ENCODE measurements at regions not wholly inside any gene's neighbourhood (a gene's known extent, or its start where the extent isn't known, plus 50 kb on each side); places are given as distances from the start of the nearest gene placed in this dataset.

DNA sequence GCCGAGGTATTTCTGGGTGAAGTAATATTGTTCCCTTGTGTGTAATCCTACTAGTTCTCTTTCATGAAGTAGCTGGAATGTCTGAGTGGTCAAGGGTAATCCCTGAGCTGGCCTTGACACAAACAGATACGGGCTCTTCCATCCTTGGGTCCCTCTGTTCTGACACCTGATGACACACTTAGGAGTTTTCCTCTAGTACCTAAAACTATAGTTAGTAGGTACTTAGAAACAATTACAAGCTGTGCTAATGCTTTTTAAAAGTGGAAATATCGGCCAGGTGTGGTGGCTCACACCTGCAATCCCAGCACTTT, 59.2 kb upstream of the IL1R1 start:
- Mint-ChIP-seq H3K27ac (no peak overlapping the region), H3K9me3 (peaks cover 17% of the 10 kb centered on the region), H3K27me3 (ENCODE audit: low read depth) (no peaks in the 10 kb centered on the region), H3K36me3 (no peaks in the 10 kb centered on the region), H3K4me3 (no peak overlapping the region), H3K4me1 (peaks cover 14% of the 10 kb centered on the region)
- TF ChIP-seq, protein P1, sequence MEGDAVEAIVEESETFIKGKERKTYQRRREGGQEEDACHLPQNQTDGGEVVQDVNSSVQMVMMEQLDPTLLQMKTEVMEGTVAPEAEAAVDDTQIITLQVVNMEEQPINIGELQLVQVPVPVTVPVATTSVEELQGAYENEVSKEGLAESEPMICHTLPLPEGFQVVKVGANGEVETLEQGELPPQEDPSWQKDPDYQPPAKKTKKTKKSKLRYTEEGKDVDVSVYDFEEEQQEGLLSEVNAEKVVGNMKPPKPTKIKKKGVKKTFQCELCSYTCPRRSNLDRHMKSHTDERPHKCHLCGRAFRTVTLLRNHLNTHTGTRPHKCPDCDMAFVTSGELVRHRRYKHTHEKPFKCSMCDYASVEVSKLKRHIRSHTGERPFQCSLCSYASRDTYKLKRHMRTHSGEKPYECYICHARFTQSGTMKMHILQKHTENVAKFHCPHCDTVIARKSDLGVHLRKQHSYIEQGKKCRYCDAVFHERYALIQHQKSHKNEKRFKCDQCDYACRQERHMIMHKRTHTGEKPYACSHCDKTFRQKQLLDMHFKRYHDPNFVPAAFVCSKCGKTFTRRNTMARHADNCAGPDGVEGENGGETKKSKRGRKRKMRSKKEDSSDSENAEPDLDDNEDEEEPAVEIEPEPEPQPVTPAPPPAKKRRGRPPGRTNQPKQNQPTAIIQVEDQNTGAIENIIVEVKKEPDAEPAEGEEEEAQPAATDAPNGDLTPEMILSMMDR (IDR thresholded peaks at IDR 0.05; ENCODE audit: unreplicated experiment) = no peak
- DNase-seq (ENCODE audit: low spot score in 2 of 2, unreplicated experiment in 2 of 2) = no peak

DNA sequence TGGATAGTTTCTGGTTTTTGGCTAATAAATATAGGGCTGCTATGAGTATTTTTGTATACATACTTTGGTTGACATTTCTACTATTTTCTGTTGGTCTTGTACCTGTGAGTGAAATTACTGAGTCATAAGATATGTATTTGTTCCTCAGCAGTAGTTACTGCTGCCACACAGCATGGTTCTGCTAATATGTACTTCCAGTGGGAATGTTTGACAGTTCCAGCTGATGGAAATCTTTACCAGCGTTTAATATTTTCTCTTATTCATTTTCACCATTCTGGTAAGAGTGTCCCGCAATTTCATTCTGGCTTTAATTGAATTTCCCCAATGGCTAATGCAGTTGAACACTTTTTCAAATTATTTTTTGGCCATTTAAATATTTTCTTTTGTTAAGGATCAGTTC, 57.9 kb upstream of the IL1R1 start:
- DNase-seq (ENCODE audit: low spot score in 2 of 2, unreplicated experiment in 2 of 2) = no peak
- Mint-ChIP-seq H3K27me3 (ENCODE audit: low read depth) (no peaks in the 10 kb centered on the region), H3K36me3 (peaks cover 1% of the 10 kb centered on the region), H3K27ac (no peak overlapping the region), H3K9me3 (peaks cover 19% of the 10 kb centered on the region), H3K4me3 (no peak overlapping the region), H3K4me1 (peaks cover 14% of the 10 kb centered on the region)
- TF ChIP-seq, protein P1 (IDR thresholded peaks at IDR 0.05; ENCODE audit: unreplicated experiment) = no peak

DNA sequence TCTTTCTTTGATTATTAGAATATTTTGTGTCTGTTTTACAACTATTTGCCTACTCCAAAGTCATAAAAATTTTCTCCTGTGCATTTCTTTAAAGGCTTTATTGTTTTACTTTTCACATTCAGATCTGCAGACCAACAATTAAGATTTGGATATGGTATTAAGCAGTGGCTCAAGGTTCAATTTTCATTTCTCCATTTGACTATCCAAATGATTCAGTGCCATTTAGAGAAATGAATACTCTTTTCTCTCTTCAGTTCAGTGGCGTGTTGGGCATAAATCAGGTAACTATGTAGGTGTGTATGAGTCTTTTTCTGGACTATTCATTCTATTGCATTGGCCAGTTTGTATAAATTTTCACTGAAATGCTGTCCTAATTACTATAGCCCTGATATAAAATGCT, 57.3 kb upstream of the IL1R1 start:
- H3K27ac Mint-ChIP-seq = no peak overlapping the region
- DNase-seq (ENCODE audit: low spot score in 2 of 2, unreplicated experiment in 2 of 2) = no peak
- TF ChIP-seq, protein P1 (IDR thresholded peaks at IDR 0.05; ENCODE audit: unreplicated experiment) = no peak
- peaks cover 1% of the 10 kb centered on the region for H3K36me3 Mint-ChIP-seq
- peaks cover 21% of the 10 kb centered on the region for H3K9me3 Mint-ChIP-seq
- no peaks in the 10 kb centered on the region for H3K27me3 Mint-ChIP-seq (ENCODE audit: low read depth)
- no peak overlapping the region for H3K4me3 Mint-ChIP-seq
- peaks cover 14% of the 10 kb centered on the region for H3K4me1 Mint-ChIP-seq

DNA sequence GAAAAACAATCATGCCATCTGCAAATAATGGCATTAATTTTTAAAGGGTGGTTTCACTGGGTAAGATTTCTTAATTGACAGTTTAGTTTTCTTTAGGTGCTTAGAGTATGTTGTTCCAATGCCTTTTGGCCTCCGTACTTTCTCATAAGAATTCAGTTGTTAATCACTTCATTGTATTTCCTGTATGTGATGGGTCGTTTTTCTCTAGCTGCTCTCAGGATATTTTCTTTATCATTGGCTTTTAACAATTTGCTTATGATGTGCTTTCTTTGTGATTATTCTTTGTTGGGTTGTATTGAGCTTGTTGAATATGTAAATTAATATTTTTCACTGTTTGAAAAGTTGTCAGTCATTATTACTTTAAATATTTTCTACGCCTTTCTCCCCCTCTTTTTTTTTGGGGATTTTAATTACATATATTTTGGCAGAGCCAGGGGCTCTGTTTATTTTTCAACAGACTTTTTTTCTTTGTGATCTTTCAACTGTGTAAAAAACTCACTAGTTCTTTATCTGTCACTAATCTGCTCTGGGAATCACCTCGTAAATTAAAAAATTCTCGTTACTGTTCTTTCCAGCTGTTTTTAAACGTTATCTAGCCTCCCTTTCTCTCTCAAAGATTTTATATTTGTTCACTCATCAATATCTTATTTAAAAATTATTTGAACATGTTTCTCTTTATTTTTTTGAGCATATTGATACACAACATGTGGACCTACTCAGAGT, 56.2 kb upstream of the IL1R1 start:
- Mint-ChIP-seq H3K4me1 (peaks cover 14% of the 10 kb centered on the region), H3K36me3 (peaks cover 1% of the 10 kb centered on the region), H3K9me3 (peaks cover 23% of the 10 kb centered on the region), H3K27ac (peak overlapping the region; percentile 8), H3K4me3 (no peak overlapping the region), H3K27me3 (ENCODE audit: low read depth) (no peaks in the 10 kb centered on the region)
- no peak for DNase-seq (ENCODE audit: low spot score in 2 of 2, unreplicated experiment in 2 of 2)
- TF ChIP-seq, protein P1 (IDR thresholded peaks at IDR 0.05; ENCODE audit: unreplicated experiment) = no peak

DNA sequence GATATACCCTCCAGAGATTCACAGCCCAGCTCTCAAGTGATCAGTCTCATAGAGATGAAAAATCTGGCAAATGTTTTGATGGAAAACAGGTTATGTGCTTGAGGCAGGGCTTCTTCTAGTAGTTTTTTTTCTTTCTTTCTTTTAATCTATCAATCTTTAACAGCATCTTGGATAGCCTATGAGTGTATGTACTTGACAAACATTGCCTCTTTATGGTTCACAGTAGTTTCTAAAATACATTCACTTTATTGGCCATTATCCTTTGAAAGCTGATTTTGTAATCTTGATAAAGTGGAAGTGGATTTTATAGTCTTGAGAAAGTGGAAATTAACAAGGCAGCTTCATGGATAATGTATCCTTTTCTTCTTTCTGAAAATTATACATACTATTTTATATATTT, 51.4 kb upstream of the IL1R1 start:
- Mint-ChIP-seq H3K4me3 (no peak overlapping the region), H3K36me3 (peaks cover 1% of the 10 kb centered on the region)
- TF ChIP-seq, protein P1 (IDR thresholded peaks at IDR 0.05; ENCODE audit: unreplicated experiment) = no peak

DNA sequence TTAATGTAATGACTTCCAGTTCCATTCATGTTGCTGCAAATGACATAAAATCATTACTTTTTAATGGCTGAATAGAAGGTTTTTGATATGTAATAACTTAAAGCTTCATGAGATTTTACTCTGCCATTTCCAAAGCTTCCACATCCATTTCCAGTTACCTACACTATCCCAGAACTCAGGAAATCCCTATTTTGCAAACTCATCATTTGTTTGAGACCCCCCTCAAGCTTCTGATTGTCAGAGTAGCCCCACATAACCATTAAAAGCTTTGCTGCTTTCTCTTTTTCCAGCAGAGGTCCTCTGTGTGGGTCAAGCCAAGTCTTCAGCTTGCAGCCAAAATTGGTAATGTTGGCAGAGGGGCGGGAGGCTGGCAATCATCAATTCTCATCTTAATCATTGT, 50.6 kb upstream of the IL1R1 start:
- H3K36me3 Mint-ChIP-seq = peaks cover 1% of the 10 kb centered on the region
- H3K4me3 Mint-ChIP-seq = no peak overlapping the region
- H3K27me3 Mint-ChIP-seq (ENCODE audit: low read depth) = no peaks in the 10 kb centered on the region
- peaks cover 3% of the 10 kb centered on the region for H3K4me1 Mint-ChIP-seq
- no peak overlapping the region for H3K27ac Mint-ChIP-seq
- peaks cover 23% of the 10 kb centered on the region for H3K9me3 Mint-ChIP-seq
- TF ChIP-seq, protein P1 (IDR thresholded peaks at IDR 0.05; ENCODE audit: unreplicated experiment) = no peak
- DNase-seq (ENCODE audit: low spot score in 2 of 2, unreplicated experiment in 2 of 2) = no peak

More for the DNA sequence above, 51.4 kb upstream of the IL1R1 start:
- H3K9me3 Mint-ChIP-seq = peaks cover 23% of the 10 kb centered on the region
- H3K4me1 Mint-ChIP-seq = peaks cover 5% of the 10 kb centered on the region
- H3K27me3 Mint-ChIP-seq (ENCODE audit: low read depth) = no peaks in the 10 kb centered on the region
- DNase-seq (ENCODE audit: low spot score in 2 of 2, unreplicated experiment in 2 of 2) = no peak
- H3K27ac Mint-ChIP-seq = no peak overlapping the region
